ENCODE measurements at regions not wholly inside any gene's neighbourhood (a gene's known extent, or its start where the extent isn't known, plus 50 kb on each side); places are given as distances from the start of the nearest gene placed in this dataset.

DNA sequence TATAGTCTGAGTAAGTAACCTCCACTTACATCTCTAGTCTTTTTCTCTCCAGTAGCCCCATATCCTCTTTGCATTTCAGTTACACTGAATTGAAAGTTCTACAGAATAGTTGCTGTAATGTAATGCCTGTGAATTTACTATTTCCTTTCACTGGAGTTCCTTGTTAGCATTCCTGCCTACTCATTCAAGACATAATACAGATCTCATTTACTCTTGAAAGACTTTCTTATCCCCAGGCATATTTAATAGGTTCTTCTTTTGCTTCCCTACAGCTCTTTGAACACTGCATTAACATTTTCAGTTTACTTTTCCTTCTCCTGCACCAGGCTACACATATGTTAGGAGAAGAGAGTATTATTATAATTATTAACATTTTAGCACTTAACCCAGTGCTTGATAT, 87.6 kb upstream of the OR13F1 start:
- CTCF ChIA-PET = no interaction called here
- DNase-seq (ENCODE audit: low read depth, low spot score) = no peak
- POLR2A ChIA-PET = no interaction called here
- TF ChIP-seq, protein P1, sequence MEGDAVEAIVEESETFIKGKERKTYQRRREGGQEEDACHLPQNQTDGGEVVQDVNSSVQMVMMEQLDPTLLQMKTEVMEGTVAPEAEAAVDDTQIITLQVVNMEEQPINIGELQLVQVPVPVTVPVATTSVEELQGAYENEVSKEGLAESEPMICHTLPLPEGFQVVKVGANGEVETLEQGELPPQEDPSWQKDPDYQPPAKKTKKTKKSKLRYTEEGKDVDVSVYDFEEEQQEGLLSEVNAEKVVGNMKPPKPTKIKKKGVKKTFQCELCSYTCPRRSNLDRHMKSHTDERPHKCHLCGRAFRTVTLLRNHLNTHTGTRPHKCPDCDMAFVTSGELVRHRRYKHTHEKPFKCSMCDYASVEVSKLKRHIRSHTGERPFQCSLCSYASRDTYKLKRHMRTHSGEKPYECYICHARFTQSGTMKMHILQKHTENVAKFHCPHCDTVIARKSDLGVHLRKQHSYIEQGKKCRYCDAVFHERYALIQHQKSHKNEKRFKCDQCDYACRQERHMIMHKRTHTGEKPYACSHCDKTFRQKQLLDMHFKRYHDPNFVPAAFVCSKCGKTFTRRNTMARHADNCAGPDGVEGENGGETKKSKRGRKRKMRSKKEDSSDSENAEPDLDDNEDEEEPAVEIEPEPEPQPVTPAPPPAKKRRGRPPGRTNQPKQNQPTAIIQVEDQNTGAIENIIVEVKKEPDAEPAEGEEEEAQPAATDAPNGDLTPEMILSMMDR (IDR thresholded peaks at IDR 0.05; ENCODE audit: insufficient read depth, low read length, missing control alignments) = no peak
- H3K4me3 ChIP-seq (ENCODE audit: low read depth, low read length) = no peak overlapping the region

DNA sequence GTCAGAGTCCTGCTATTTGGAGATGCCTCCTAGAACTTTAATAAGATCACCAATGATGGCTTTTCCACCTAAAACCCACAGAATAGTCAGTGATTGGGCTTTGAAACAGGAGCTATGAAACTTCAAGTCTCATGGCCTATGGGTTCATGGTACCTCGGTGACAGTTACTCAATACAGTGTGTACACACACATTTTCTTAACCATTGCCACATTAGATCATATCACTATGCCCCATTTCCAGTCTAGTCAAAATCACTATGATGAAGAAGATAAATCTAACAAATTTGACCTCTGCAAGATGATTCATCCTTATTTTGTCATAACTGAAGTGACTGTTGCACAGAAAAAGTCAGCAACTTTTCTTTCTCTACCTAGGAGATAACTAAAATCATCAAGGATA, 86.8 kb upstream of the OR13F1 start:
- no peak overlapping the region for H3K4me3 ChIP-seq (ENCODE audit: low read depth, low read length)
- TF ChIP-seq, protein P1 (IDR thresholded peaks at IDR 0.05; ENCODE audit: insufficient read depth, low read length, missing control alignments) = no peak
- ChIA-PET POLR2A (no interaction called here), CTCF (no interaction called here)
- no peak for DNase-seq (ENCODE audit: low read depth, low spot score)

DNA sequence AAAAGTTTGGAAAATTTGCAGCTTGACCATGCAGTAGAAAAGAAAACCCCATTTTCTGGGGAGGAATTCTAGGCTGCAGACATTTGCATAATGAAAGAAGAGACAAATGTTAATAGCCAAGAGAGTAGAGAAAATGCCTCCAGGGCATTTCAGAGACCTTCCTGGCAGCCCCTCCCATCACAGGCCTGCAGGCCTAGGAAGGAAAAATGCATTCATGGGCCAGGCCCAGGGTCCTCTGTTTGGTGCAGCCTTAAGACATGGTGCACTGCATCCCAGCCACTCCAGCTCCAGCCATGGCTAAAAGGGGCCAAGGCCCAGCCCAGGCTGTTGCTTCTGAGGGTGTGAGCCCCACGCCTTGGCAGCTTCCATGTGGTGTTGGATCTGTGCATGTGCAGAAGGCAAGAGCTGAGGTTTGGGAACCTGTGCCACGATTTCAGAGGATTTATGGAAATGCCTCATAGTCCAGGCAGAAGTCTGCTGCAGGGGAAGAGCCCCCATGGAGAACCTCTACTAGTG, 75.0 kb upstream of the OR13F1 start:
- no peak overlapping the region for H3K4me3 ChIP-seq (ENCODE audit: low read depth, low read length)
- no peak for DNase-seq (ENCODE audit: low read depth, low spot score)
- TF ChIP-seq, protein P1 (IDR thresholded peaks at IDR 0.05; ENCODE audit: insufficient read depth, low read length, missing control alignments) = no peak
- POLR2A ChIA-PET = no interaction called here
- CTCF ChIA-PET = no interaction called here

DNA sequence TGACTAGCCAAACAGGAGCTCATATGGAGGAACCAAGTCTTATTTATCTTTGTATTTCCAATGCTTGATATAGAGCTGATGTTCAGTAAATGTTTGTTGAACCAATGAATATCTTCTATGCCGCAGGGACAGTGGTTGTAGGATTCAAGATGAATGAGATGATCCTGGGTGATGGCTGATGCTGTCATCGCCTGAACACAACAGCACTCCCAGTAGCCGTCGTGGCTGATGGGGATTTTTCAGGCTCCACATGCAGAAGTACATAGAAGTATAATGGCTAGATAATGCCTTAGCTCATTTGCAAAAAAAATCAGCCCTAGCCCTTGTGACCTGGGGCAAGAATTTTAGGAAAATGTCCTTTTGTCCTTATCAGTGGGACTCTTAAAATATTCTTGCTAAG, 69.0 kb upstream of the OR13F1 start:
- TF ChIP-seq, protein P1 (IDR thresholded peaks at IDR 0.05; ENCODE audit: insufficient read depth, low read length, missing control alignments) = no peak
- CTCF ChIA-PET = no interaction called here
- DNase-seq (ENCODE audit: low read depth, low spot score) = no peak
- POLR2A ChIA-PET = no interaction called here
- no peak overlapping the region for H3K4me3 ChIP-seq (ENCODE audit: low read depth, low read length)

DNA sequence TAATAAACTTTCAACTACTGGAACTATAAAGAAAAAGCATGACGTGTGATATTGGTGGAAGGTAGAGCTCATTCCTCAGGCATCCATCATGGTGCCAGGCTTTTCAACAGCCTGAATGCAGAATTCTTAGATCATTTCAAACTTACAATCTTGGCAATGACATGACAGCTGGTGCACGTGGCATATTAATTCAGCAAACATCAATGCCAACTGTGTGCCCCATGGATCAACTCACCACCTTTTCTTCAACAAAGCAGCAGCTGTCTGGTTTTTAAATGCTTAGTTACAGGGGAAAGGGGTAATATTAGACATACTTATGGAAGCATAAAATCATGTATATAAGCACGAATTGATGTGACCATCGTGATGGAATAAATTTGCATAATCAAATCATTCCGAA, 56.0 kb upstream of the OR13F1 start:
- no peak for DNase-seq (ENCODE audit: low read depth, low spot score)
- TF ChIP-seq, protein P1 (IDR thresholded peaks at IDR 0.05; ENCODE audit: insufficient read depth, low read length, missing control alignments) = no peak
- H3K4me3 ChIP-seq (ENCODE audit: low read depth, low read length) = no peak overlapping the region
- POLR2A ChIA-PET = no interaction called here
- CTCF ChIA-PET = no interaction called here
